CD8-positive, alpha-beta memory T cell (primary cell): ENCODE measurements at regions not wholly inside any gene's neighbourhood (a gene's known extent, or its start where the extent isn't known, plus 50 kb on each side); places are given as distances from the start of the nearest gene placed in this dataset.
"Not testable (repeated sequence)": the region's sequence is repeated elsewhere in the genome, so short reads cannot be mapped to it uniquely, and the experiment has no call there.

Experiments used
- CTCF ChIA-PET: fragments of 350-600 bp; sonication (Branson Sonifier 250); formaldehyde crosslinking; loops from one replicate; lab custom pipeline; 2021; ENCODE audit warnings: antibody characterized with exemption; lab: Charles Lee
- POLR2A ChIA-PET: fragments of 350-600 bp; sonication (Branson Sonifier 250); formaldehyde crosslinking; loops from one replicate; lab custom pipeline; 2021; ENCODE audit warnings: antibody characterized with exemption; lab: Charles Lee
- DNase-seq, 5 donors: peaks; one replicate each; pipeline versions ENCODE4 v3.0.0 to v3.0.0-alpha.2; 2020 to 2022; ENCODE audit warnings: mixed read lengths in 1 of 5
- H3K27ac ChIP-seq: one replicate; pipeline ENCODE4 v1.7.0; 2013; ENCODE audit warnings: low read depth, mild to moderate bottlenecking, low read length, moderate library complexity
- H3K27me3 ChIP-seq: 2 replicates; pipeline ENCODE4 v1.7.0; 2013; ENCODE audit warnings: low read length, mild to moderate bottlenecking; ENCODE audit not compliant: insufficient read depth, poor library complexity, severe bottlenecking
- H3K36me3 ChIP-seq: 2 replicates; pipeline ENCODE4 v1.7.0; 2013; ENCODE audit warnings: mild to moderate bottlenecking, low read length, moderate library complexity; ENCODE audit not compliant: insufficient read depth
- H3K4me1 ChIP-seq: 2 replicates; pipeline ENCODE4 v1.7.0; 2013; ENCODE audit warnings: mild to moderate bottlenecking, low read length, moderate library complexity; ENCODE audit not compliant: insufficient read depth
- H3K4me3 ChIP-seq: 2 replicates; pipeline ENCODE4 v1.7.0; 2013; ENCODE audit warnings: mild to moderate bottlenecking, low read length
- H3K9me3 ChIP-seq: 2 replicates; pipeline ENCODE4 v1.7.0; 2013; ENCODE audit warnings: mild to moderate bottlenecking, low read length
- H3K27ac Mint-ChIP-seq, 8 donors: one replicate each; pipeline ENCODE4 v1.8.0; 2020 to 2021; ENCODE audit warnings: mixed read lengths in 8 of 8, mild to moderate bottlenecking in 6 of 8, inconsistent platforms in 3 of 8, moderate library complexity in 3 of 8
- H3K27me3 Mint-ChIP-seq, 2 donors: one replicate each; pipeline ENCODE4 v1.8.0; 2020 to 2021; ENCODE audit warnings: mixed read lengths in 2 of 2, mild to moderate bottlenecking in 1 of 2, moderate library complexity in 1 of 2
- H3K36me3 Mint-ChIP-seq, 3 donors: one replicate each; pipeline ENCODE4 v1.8.0; 2020 to 2021; ENCODE audit warnings: mixed read lengths in 3 of 3, inconsistent platforms in 1 of 3, mild to moderate bottlenecking in 1 of 3
- H3K4me1 Mint-ChIP-seq, 3 donors: one replicate each; pipeline ENCODE4 v1.8.0; 2020 to 2021; ENCODE audit warnings: mixed read lengths in 3 of 3, inconsistent platforms in 1 of 3, mild to moderate bottlenecking in 1 of 3
- H3K4me3 Mint-ChIP-seq, 7 donors: one replicate each; pipeline ENCODE4 v1.8.0; 2020 to 2021; ENCODE audit warnings: mixed read lengths in 7 of 7, mild to moderate bottlenecking in 6 of 7, moderate library complexity in 4 of 7, inconsistent platforms in 2 of 7
- H3K9me3 Mint-ChIP-seq, 5 donors: one replicate each; pipeline ENCODE4 v1.8.0; 2020 to 2022; ENCODE audit warnings: mixed read lengths in 5 of 5, mild to moderate bottlenecking in 3 of 5, moderate library complexity in 2 of 5, inconsistent platforms in 1 of 5

DNA sequence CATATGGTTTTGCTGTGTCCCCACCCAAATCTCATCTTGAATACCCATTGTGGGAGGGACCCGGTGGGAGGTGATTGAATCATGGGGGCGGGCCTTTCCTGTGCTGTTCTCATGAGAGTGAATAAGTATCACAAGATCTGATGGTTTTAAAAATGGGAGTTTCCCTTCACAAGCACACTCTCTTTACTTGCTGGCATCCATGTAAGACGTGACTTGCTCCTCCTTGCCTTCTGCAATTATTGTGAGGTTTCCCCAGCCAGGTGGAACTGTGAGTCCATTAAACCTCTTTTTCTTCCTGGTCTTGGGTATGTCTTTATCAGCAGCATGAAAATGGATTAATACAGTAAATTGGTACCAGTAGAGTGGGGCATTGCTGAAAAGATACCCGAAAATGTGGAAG is 627.8 kb downstream of the RFPL4B start:
- H3K27me3 Mint-ChIP-seq, CTCF ChIA-PET, H3K4me1 ChIP-seq, H3K27me3 ChIP-seq, DNase-seq, H3K4me3 Mint-ChIP-seq, H3K36me3 Mint-ChIP-seq, H3K4me3 ChIP-seq, H3K9me3 ChIP-seq, POLR2A ChIA-PET, H3K27ac ChIP-seq, H3K36me3 ChIP-seq, H3K4me1 Mint-ChIP-seq, H3K27ac Mint-ChIP-seq: not testable (repeated sequence)
- H3K9me3 Mint-ChIP-seq = peaks cover 4 to 19% (median 9%) of the 10 kb centered on the region in 5 donors

DNA sequence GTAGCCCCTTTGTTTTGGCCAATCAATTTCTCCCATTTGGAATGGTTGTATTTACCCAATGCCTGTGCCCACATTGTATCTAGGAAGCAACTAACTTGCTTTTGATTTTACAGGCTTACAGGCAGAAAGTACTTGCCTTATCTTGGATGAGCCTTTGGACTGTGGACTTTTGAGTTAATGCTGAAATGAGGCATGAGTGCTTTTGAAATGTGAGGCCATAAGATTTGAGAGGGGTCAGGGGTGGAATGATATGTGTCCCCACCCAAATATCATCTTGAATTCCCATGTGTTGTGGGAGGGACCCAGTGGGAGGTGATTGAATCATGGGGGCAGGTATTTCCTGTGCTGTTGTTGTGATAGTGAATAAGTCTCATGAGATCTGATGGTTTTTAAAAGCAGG is 629.4 kb downstream of the RFPL4B start:
- H3K36me3 Mint-ChIP-seq, H3K4me1 Mint-ChIP-seq, H3K27ac ChIP-seq, H3K4me3 Mint-ChIP-seq, H3K9me3 ChIP-seq, H3K4me1 ChIP-seq, H3K36me3 ChIP-seq, H3K27me3 Mint-ChIP-seq, H3K4me3 ChIP-seq, H3K27ac Mint-ChIP-seq, POLR2A ChIA-PET, CTCF ChIA-PET, DNase-seq, H3K27me3 ChIP-seq: not testable (repeated sequence)
- peaks cover 4 to 19% (median 9%) of the 10 kb centered on the region in 5 donors for H3K9me3 Mint-ChIP-seq

DNA sequence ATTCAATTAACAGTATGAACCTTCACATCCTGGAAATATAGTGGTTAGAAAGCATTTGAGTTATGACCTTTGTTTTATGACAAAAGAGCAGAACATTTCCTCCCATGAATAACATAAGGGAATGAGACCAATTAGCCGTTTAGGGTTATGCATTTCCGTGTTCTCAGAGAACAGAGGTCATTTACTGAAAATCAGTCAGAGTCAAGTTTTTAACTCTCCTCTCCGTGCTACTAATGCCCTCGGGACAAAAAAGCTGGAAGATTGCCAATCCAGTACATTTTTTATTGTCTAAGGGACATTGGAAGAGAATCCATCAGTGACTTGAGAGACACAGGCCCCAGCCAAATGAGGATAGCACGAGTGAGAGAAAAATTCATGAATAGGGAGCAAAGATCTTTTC is 632.7 kb downstream of the RFPL4B start:
- Mint-ChIP-seq H3K27me3 (no peaks in the 10 kb centered on the region), H3K4me1 (no peaks in the 10 kb centered on the region), H3K9me3 (peaks cover 2 to 13% (median 5%) of the 10 kb centered on the region in 5 donors), H3K36me3 (no peaks in the 10 kb centered on the region), H3K4me3 (no peak overlapping the region), H3K27ac (no peak overlapping the region)
- CTCF ChIA-PET = no interaction called here
- POLR2A ChIA-PET = no interaction called here
- no peak overlapping the region for H3K4me3 ChIP-seq
- H3K4me1 ChIP-seq = no peaks in the 10 kb centered on the region
- no peaks in the 10 kb centered on the region for H3K27me3 ChIP-seq
- H3K9me3 ChIP-seq = no peaks in the 10 kb centered on the region
- DNase-seq = no peak
- H3K36me3 ChIP-seq = no peaks in the 10 kb centered on the region
- no peak overlapping the region for H3K27ac ChIP-seq

GRCh38 chr6:112980676-112981075 is 633.5 kb downstream of the RFPL4B start:
- peaks cover 0 to 13% (median 4%) of the 10 kb centered on the region in 5 donors for H3K9me3 Mint-ChIP-seq
- no peaks in the 10 kb centered on the region for H3K27me3 ChIP-seq
- no peak overlapping the region for H3K4me3 Mint-ChIP-seq
- no peaks in the 10 kb centered on the region for H3K36me3 Mint-ChIP-seq
- H3K4me1 Mint-ChIP-seq = no peaks in the 10 kb centered on the region
- H3K36me3 ChIP-seq = no peaks in the 10 kb centered on the region
- POLR2A ChIA-PET = no interaction called here
- no peak overlapping the region for H3K4me3 ChIP-seq
- H3K4me1 ChIP-seq = no peaks in the 10 kb centered on the region
- no peak for DNase-seq
- H3K27ac Mint-ChIP-seq = no peak overlapping the region
- CTCF ChIA-PET = no interaction called here
- H3K9me3 ChIP-seq = no peaks in the 10 kb centered on the region
- H3K27me3 Mint-ChIP-seq = no peaks in the 10 kb centered on the region
- H3K27ac ChIP-seq = no peak overlapping the region

DNA sequence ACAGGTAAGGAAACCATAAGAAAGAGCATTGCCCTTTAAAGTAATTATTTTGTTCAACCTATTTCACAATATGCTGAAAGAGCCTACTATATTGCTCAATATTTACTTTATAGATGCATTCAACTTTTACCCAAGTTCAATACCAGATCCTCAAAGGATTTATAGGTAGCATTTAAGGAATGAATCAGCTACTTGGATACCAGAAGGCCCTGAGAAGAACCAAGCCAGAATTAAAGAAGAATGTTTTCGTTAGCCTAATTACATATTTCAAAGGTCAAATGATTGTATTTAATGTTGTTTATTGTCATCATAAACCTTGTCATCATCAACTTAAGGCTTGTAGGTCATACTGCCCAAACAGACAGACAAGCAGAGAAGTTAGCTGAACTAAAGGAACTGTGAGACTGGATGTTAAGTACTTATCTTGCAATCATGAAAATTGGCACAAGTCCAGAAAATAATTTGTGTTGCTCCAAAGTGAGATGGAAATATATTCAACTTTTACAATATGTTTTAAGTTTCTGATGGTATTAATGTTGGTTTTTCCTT is 636.7 kb downstream of the RFPL4B start:
- H3K4me3 Mint-ChIP-seq = no peak overlapping the region
- ChIA-PET POLR2A (no interaction called here), CTCF (no interaction called here)
- peaks cover 0 to 3% (median 0%) of the 10 kb centered on the region in 5 donors for H3K9me3 Mint-ChIP-seq
- Histone ChIP-seq H3K4me3 (no peak overlapping the region), H3K4me1 (no peaks in the 10 kb centered on the region), H3K36me3 (no peaks in the 10 kb centered on the region), H3K27me3 (no peaks in the 10 kb centered on the region), H3K27ac (no peak overlapping the region), H3K9me3 (no peaks in the 10 kb centered on the region)
- no peaks in the 10 kb centered on the region for H3K36me3 Mint-ChIP-seq
- H3K4me1 Mint-ChIP-seq = no peaks in the 10 kb centered on the region
- H3K27ac Mint-ChIP-seq = no peak overlapping the region
- H3K27me3 Mint-ChIP-seq = no peaks in the 10 kb centered on the region
- no peak for DNase-seq

GRCh38 chr6:112984899-112985298 is 637.8 kb downstream of the RFPL4B start:
- POLR2A ChIA-PET = no interaction called here

DNA sequence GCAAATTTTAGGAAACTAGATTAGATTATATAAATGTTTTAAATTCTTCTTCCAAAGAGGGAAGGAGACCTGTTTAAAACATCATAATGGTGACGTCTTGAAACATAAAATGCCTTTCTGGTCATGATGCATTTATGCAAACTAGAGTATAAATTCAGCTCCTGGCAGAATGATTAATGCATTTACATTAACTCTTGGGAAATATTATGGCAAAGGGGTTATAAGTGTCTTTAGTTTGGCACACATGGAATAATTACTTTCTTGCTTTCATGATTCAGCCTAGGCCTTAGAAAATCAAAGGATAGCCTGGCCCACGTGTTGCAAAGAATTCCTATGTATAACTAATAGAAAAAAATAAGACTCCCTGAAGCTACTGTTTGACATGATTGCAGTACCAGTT is 639.2 kb downstream of the RFPL4B start:
- Mint-ChIP-seq H3K27ac (no peak overlapping the region), H3K9me3 (peaks cover 0 to 6% (median 3%) of the 10 kb centered on the region in 5 donors)

More at GRCh38 chr6:112984899-112985298, 637.8 kb downstream of the RFPL4B start:
- Mint-ChIP-seq H3K27me3 (no peaks in the 10 kb centered on the region), H3K27ac (no peak overlapping the region), H3K4me1 (no peaks in the 10 kb centered on the region), H3K9me3 (peaks cover 0 to 4% (median 3%) of the 10 kb centered on the region in 5 donors), H3K4me3 (no peak overlapping the region), H3K36me3 (no peaks in the 10 kb centered on the region)
- H3K4me3 ChIP-seq = no peak overlapping the region
- no peak overlapping the region for H3K27ac ChIP-seq
- no peaks in the 10 kb centered on the region for H3K27me3 ChIP-seq
- DNase-seq = no peak
- CTCF ChIA-PET = no interaction called here
- H3K9me3 ChIP-seq = no peaks in the 10 kb centered on the region
- no peaks in the 10 kb centered on the region for H3K4me1 ChIP-seq
- H3K36me3 ChIP-seq = no peaks in the 10 kb centered on the region

DNA sequence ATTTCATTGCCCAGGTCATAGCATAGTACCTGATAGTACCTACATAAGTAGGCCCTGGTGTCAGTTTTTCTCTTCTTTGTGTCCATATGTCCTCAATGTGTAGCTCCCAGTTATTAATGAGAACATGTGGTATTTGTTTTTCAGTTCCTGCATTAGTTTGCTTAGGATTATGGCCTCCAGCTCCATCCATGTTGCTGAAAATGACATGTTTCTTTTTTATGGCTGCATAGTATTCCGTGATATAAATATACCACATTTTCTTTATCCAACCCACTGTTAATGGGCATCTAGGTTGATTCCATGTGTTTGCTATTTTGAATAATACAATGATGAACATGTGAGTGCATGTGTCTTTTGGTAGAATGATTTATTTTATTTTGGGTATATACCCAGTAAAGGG is 641.6 kb downstream of the RFPL4B start:
- POLR2A ChIA-PET = no interaction called here
- Mint-ChIP-seq H3K27ac (no peak overlapping the region), H3K36me3 (no peaks in the 10 kb centered on the region), H3K9me3 (peaks cover 0 to 7% (median 3%) of the 10 kb centered on the region in 5 donors), H3K27me3 (no peaks in the 10 kb centered on the region), H3K4me1 (no peaks in the 10 kb centered on the region), H3K4me3 (no peak overlapping the region)
- CTCF ChIA-PET = no interaction called here
- H3K9me3 ChIP-seq = no peaks in the 10 kb centered on the region
- H3K27ac ChIP-seq = no peak overlapping the region
- no peak for DNase-seq
- no peaks in the 10 kb centered on the region for H3K4me1 ChIP-seq
- H3K4me3 ChIP-seq = no peak overlapping the region
- H3K27me3 ChIP-seq = no peaks in the 10 kb centered on the region
- no peaks in the 10 kb centered on the region for H3K36me3 ChIP-seq

More for the DNA sequence above, 639.2 kb downstream of the RFPL4B start:
- CTCF ChIA-PET = no interaction called here
- Histone ChIP-seq H3K36me3 (no peaks in the 10 kb centered on the region), H3K4me1 (no peaks in the 10 kb centered on the region), H3K27me3 (no peaks in the 10 kb centered on the region), H3K9me3 (no peaks in the 10 kb centered on the region), H3K27ac (no peak overlapping the region), H3K4me3 (no peak overlapping the region)
- DNase-seq = no peak
- Mint-ChIP-seq H3K27me3 (no peaks in the 10 kb centered on the region), H3K4me3 (no peak overlapping the region), H3K36me3 (no peaks in the 10 kb centered on the region), H3K4me1 (no peaks in the 10 kb centered on the region)
- POLR2A ChIA-PET = no interaction called here

DNA sequence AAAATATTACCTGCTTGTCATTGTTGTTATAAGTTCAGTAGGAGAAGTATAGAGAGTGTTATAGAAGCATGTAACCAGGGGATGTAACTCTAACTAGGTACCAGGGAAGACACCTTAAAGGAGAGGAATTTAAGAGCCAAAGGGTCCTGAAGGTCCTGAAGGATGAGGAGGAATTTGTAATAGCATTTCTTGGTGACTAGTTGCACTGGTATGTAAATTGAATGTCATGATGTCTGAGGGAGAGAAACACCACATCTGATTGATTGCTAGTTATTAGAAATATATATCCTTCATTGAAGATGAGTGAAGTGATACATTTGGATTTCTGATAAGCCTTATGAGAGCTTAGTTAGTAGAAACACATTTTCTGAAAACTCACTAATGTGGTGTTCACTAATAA is 643.8 kb downstream of the RFPL4B start:
- Histone ChIP-seq H3K4me3 (no peak overlapping the region), H3K36me3 (no peaks in the 10 kb centered on the region), H3K27me3 (no peaks in the 10 kb centered on the region), H3K9me3 (no peaks in the 10 kb centered on the region), H3K27ac (no peak overlapping the region), H3K4me1 (no peaks in the 10 kb centered on the region)
- Mint-ChIP-seq H3K4me1 (no peaks in the 10 kb centered on the region), H3K27ac (no peak overlapping the region), H3K4me3 (no peak overlapping the region), H3K27me3 (no peaks in the 10 kb centered on the region), H3K9me3 (peaks cover 0 to 10% (median 3%) of the 10 kb centered on the region in 5 donors), H3K36me3 (no peaks in the 10 kb centered on the region)
- ChIA-PET POLR2A (no interaction called here), CTCF (no interaction called here)
- DNase-seq = no peak
